Pancreas (tissue), 10 donors: ENCODE measurements at regions not wholly inside any gene's neighbourhood (a gene's known extent, or its start where the extent isn't known, plus 50 kb on each side); places are given as distances from the start of the nearest gene placed in this dataset.

Experiments used
- ATAC-seq, 4 donors: fragments of 200-7000 bp; cut with Tn5 transposase; one replicate each; pipeline versions ENCODE4 v1.8.0 to v1.9.1; 2020; ENCODE audit warnings: mild to moderate bottlenecking in 4 of 4, moderate library complexity in 4 of 4
- DNase-seq, 6 donors: peaks; one replicate each; pipeline ENCODE4 v3.0.0-alpha.2; 2020
- FAIRE-seq: peaks from 2 replicates; lab custom pipeline; 2012; peaks lifted over from hg19 to GRCh38; lab: Jason Lieb, UNC
- H3K27ac ChIP-seq, 4 donors: fragments of 200-600 bp; sonication (generic); 1 replicate in 3 of 4; 2 replicates in 1 of 4; pipeline versions ENCODE4 v1.5.0 to v1.8.0; 2020
- H3K27me3 ChIP-seq, 4 donors: fragments of 200-600 bp; one replicate each; pipeline ENCODE4 v1.8.0; 2021
- H3K36me3 ChIP-seq, 3 donors: fragments of 200-600 bp; sonication (generic) in 1 of 3; one replicate each; pipeline versions ENCODE4 v1.5.0 to v1.8.0; 2020 to 2021
- H3K4me1 ChIP-seq, 3 donors: fragments of 200-600 bp; one replicate each; pipeline ENCODE4 v1.8.0; 2021
- H3K4me3 ChIP-seq, 4 donors: fragments of 200-600 bp; sonication (generic) in 2 of 4; one replicate each; pipeline versions ENCODE4 v1.5.0 to v1.8.0; 2020 to 2021
- H3K9me3 ChIP-seq, 4 donors: fragments of 200-600 bp; one replicate each; pipeline ENCODE4 v1.8.0; 2021
- CTCF ChIP-seq, 4 donors: fragments of 200-600 bp; sonication (generic) in 3 of 4; IDR thresholded peaks; one replicate each; pipeline versions ENCODE4 v1.5.0 to v1.8.0; 2021; ENCODE audit warnings: antibody characterized with exemption in 4 of 4
- WGBS, 2 donors: extraction: QIAGEN DNeasy Blood & Tissue Kit; methylation state at CpG; one replicate each; pipeline ENCODE4 v1.1.7; 2013; 5-methylcytosine and 5-hydroxymethylcytosine counted together
- intact Hi-C, 3 donors: fragments of 100-400 bp; cut with DNase I; formaldehyde crosslinking; loops; one replicate each; pipeline versions ENCODE4 v1.11.1 to v1.14.2; 2022
- donor health status: healthy with polysubstance abuse.
- donor health status: DM: no; HTN: no; CAD: no; lungs with moderate emphysema.
- donor health status: DM: no; HTN: no; CAD: no.
- donor health status: control.
- donor health status: control.
- donor health status: Bipolar disorder and iron deficiency.
- donor health status: DM: yes; HTN: yes; CAD: no.
- donor health status: DM: no; HTN: no; CAD: no.
- donor health status: DM: no; HTN: no; CAD: no.
- donor health status: DM: yes; HTN: yes; CAD: no.

GRCh38 chrX:127259742-127260141 is 440.2 kb downstream of the PRR32 start:
- intact Hi-C loops = no loop called here
- Histone ChIP-seq H3K4me3 (no peak overlapping the region), H3K27me3 (no peaks in the 10 kb centered on the region), H3K36me3 (no peaks in the 10 kb centered on the region), H3K4me1 (no peaks in the 10 kb centered on the region), H3K27ac (no peak overlapping the region), H3K9me3 (no peaks in the 10 kb centered on the region)
- TF ChIP-seq CTCF (IDR thresholded peaks at IDR 0.05) = no peak
- ATAC-seq = no peak
- WGBS, 2 donors = 69% methylated on average over 3 of the region's 3 CpGs
- no peak for FAIRE-seq
- DNase-seq = no peak

- DNase-seq (no peak), ATAC-seq (no peak), FAIRE-seq (no peak)
- no peaks in the 10 kb centered on the region for H3K4me1 ChIP-seq
- no peak overlapping the region for H3K27ac ChIP-seq
- TF ChIP-seq CTCF (IDR thresholded peaks at IDR 0.05) = no peak
- intact Hi-C loops = no loop called here
- no peaks in the 10 kb centered on the region for H3K36me3 ChIP-seq
- no peak overlapping the region for H3K4me3 ChIP-seq
- H3K9me3 ChIP-seq = no peaks in the 10 kb centered on the region
- 51 to 56% methylated on average over 2 of the region's 2 CpGs for WGBS, 2 donors
- no peaks in the 10 kb centered on the region for H3K27me3 ChIP-seq
These were observed 456.8 kb downstream of the PRR32 start for GRCh38 chrX:127276326-127276725.

GRCh38 chrX:127300511-127300910 is 481.0 kb downstream of the PRR32 start:
- H3K4me1 ChIP-seq = no peaks in the 10 kb centered on the region
- H3K27me3 ChIP-seq = peaks cover 0 to 4% (median 0%) of the 10 kb centered on the region in 4 donors
- ATAC-seq (no peak), DNase-seq (no peak), FAIRE-seq (no peak)
- no peaks in the 10 kb centered on the region for H3K36me3 ChIP-seq
- H3K4me3 ChIP-seq = no peak overlapping the region
- intact Hi-C loops = no loop called here
- H3K9me3 ChIP-seq = no peaks in the 10 kb centered on the region
- TF ChIP-seq CTCF (IDR thresholded peaks at IDR 0.05) = no peak
- H3K27ac ChIP-seq = no peak overlapping the region

- Histone ChIP-seq H3K4me1 (no peaks in the 10 kb centered on the region), H3K27me3 (no peaks in the 10 kb centered on the region), H3K4me3 (no peak overlapping the region), H3K27ac (no peak overlapping the region), H3K36me3 (no peaks in the 10 kb centered on the region), H3K9me3 (no peaks in the 10 kb centered on the region)
- DNase-seq (no peak), ATAC-seq (no peak), FAIRE-seq (no peak)
- 75 to 80% methylated on average over 2 of the region's 2 CpGs for WGBS, 2 donors
- intact Hi-C loops = no loop called here
- TF ChIP-seq CTCF (IDR thresholded peaks at IDR 0.05) = no peak
These were observed 483.3 kb downstream of the PRR32 start for GRCh38 chrX:127302841-127303240.

- no peak for TF ChIP-seq CTCF (IDR thresholded peaks at IDR 0.05)
- no peak overlapping the region for H3K4me3 ChIP-seq
- no peak for ATAC-seq
These were observed 485.5 kb downstream of the PRR32 start for GRCh38 chrX:127305013-127305412.

More at GRCh38 chrX:127305013-127305412, 485.5 kb downstream of the PRR32 start:
- WGBS, 2 donors = 38 to 53% methylated on average over 1 of the region's 1 CpG
- Histone ChIP-seq H3K36me3 (no peaks in the 10 kb centered on the region), H3K9me3 (no peaks in the 10 kb centered on the region), H3K27me3 (no peaks in the 10 kb centered on the region), H3K4me1 (no peaks in the 10 kb centered on the region), H3K27ac (no peak overlapping the region)
- no peak for DNase-seq
- no peak for FAIRE-seq
- intact Hi-C loops = no loop called here
